LNCaP clone FGC (cell line): ENCODE measurements at regions not wholly inside any gene's neighbourhood (a gene's known extent, or its start where the extent isn't known, plus 50 kb on each side); places are given as distances from the start of the nearest gene placed in this dataset.

Source experiments
- DNase-seq: peaks from one replicate; pipeline ENCODE4 v3.0.0-alpha.2; 2011; ENCODE audit warnings: low read depth
- H3K4me3 ChIP-seq: 2 replicates; pipeline ENCODE4 v1.5.1; 2011; ENCODE audit warnings: mild to moderate bottlenecking, low read depth, low read length, control low read depth
- CTCF ChIP-seq: IDR thresholded peaks from 2 replicates; pipeline ENCODE4 v1.5.1; 2012; ENCODE audit warnings: mild to moderate bottlenecking; ENCODE audit not compliant: control insufficient read depth, insufficient read depth; ENCODE audit errors: extremely low read depth

- no peak for TF ChIP-seq CTCF
- no peak overlapping the region for H3K4me3 ChIP-seq
- DNase-seq, result no peak
Observed at GRCh38 chr7:52771177-52771576, 264.3 kb upstream of the POM121L12 start.

- DNase-seq, result no peak
- no peak overlapping the region for H3K4me3 ChIP-seq
- no peak for TF ChIP-seq CTCF
Observed at GRCh38 chr7:52764492-52765169, 270.8 kb upstream of the POM121L12 start.

DNA sequence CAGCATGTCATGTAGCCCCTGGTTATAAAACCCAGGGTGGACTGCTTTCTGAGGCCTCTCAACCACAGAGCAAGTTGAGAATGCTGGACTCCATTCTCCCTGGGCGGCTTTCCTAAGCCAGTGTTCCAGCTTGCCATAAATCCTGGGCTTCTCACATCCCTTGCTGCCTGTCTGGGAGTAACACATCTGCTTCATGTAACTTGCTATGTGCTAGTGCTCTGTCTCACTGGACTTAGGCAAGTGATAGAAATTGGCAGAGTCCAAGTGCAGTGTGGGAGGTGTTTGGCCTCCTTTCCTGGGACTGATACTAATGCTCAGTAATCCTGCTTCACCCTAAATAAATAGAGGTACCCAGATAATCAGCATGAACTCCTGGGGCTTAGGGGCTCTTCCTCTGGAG is 277.1 kb upstream of the POM121L12 start:
- no peak for DNase-seq
- no peak overlapping the region for H3K4me3 ChIP-seq
- no peak for TF ChIP-seq CTCF

DNA sequence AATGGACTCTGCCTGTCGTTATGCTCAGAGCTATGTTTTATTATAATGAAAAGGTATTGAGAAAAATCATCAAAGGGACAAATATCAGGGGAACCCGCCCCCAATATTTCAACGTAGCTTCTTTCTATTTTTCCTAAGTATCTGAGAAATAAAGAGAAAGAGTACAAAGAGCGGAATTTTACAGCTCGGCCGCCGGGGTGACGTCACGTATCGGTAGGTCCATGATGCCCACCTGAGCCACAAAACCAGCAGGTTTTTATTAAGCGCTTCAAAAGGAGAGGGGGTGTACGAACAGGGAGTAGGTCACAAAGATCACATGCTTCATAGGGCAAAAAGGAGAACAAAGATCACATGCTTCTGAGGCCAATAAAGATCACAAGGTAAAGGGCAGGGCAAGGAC is 281.6 kb upstream of the POM121L12 start:
- no peak for DNase-seq
- no peak overlapping the region for H3K4me3 ChIP-seq
- TF ChIP-seq CTCF, result no peak

DNA sequence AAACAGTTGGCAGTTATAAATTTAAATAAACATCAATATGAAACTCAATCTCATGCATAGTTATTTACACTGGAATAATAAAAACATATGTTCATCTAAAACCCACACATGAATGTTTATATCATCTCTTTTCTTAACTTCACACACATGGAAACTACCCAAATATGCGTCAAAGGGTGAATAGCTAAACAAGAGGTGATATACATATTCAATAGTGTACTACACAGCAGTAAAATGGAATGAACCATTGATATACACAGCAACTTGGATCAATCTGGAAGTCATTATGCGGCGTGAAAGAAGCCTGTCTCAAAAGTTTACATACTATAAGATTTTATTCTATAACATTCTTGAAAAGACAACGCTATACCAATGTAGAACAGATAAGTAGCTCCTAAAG is 282.5 kb upstream of the POM121L12 start:
- TF ChIP-seq CTCF, result no peak
- no peak overlapping the region for H3K4me3 ChIP-seq
- no peak for DNase-seq

DNA sequence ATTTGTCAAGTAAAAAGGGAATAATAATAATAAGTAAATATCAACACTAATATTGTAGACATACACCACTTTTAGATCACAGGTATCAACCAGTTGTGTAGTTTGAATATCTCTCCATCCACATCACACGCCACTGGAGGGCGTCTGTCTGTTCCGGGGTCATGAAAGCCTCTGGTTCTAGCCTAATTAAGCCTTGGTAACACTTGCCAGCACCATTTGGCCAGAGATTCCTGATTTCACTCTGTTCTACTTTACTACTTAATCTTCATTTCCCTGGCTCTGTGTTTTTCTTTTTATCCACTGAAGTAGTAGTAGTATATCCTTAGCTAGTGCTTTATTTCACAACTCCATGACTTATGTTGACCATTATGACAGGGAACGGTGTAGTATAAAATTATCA is 285.6 kb upstream of the POM121L12 start:
- H3K4me3 ChIP-seq, result no peak overlapping the region
- DNase-seq, result no peak
- TF ChIP-seq CTCF, result peak; percentile 20; the same call in 1 of the 2 replicates

DNA sequence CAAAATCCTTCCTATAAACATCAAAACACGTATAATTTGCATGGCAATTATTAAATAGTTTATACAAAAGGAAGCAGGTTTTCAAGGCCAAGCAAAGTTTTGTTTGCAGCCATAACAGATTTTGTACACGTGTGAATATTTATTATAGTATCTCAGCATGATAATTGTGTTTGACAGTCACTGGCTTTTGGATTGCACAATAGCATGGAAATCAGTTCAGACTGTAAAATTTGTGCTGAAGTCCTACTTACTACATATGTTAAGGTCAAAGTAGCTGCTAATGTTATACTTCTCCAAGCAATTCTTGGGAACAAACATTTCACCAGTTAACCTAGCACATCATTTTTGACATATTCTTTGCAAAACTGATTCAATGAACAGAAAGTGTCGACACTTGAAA is 287.6 kb upstream of the POM121L12 start:
- H3K4me3 ChIP-seq, result no peak overlapping the region
- DNase-seq, result no peak
- no peak for TF ChIP-seq CTCF
